K562 (cell line): ENCODE measurements at regions not wholly inside any gene's neighbourhood (a gene's known extent, or its start where the extent isn't known, plus 50 kb on each side); places are given as distances from the start of the nearest gene placed in this dataset.

Source experiments
- ATAC-seq: fragments of 200-7000 bp; cut with Tn5 transposase; 3 replicates; pipeline ENCODE4 v1.9.1; 2020; ENCODE audit warnings: moderate library complexity
- BruUV-seq: library from RNA; stranded (reverse); fragments of 400-500 nt; replicated peaks from 2 replicates; lab custom pipeline; 2021; lab: Mats Ljungman, UMichigan
- CTCF ChIA-PET: fragments of 300-600 bp; formaldehyde crosslinking; extraction: SDS; loops from one replicate; lab custom pipeline; 2021; ENCODE audit warnings: low intra/inter-chr PET ratio; lab: Yijun Ruan, JAX
- POLR2A ChIA-PET: fragments of 300-600, 350-650 bp; sonication (Branson Sonifier 250); formaldehyde crosslinking; extraction: SDS; loops from one replicate; lab custom pipeline; 2021; ENCODE audit warnings: antibody characterized with exemption, inconsistent platforms; lab: Yijun Ruan, JAX
- DNase-seq, 4 experiments: peaks; one replicate each; pipeline versions ENCODE4 v3.0.0 to v3.0.0-alpha.2; 2011 to 2018; ENCODE audit warnings: low spot score in 3 of 4, mixed read lengths in 3 of 4; ENCODE audit errors: extremely low read depth in 1 of 4
- FAIRE-seq: peaks from 2 replicates; lab custom pipeline; 2011; peaks lifted over from hg19 to GRCh38; lab: Jason Lieb, UNC
- H2AFZ ChIP-seq: 2 replicates; pipeline ENCODE4 v1.6.0; 2011; ENCODE audit warnings: low read depth, low read length, control low read depth, inconsistent platforms
- H3K27ac ChIP-seq: fragments of 200-600 bp; 3 replicates; pipeline ENCODE4 v1.8.0; 2011; ENCODE audit warnings: low read depth, mild to moderate bottlenecking, control low read depth, inconsistent platforms, low read length, moderate library complexity, mixed read lengths; ENCODE audit errors: extremely low read depth
- H3K27me3 ChIP-seq, 2 experiments: fragments of 300-600 bp in 1 of 2; 2 replicates in 1 of 2; 3 replicates in 1 of 2; pipeline versions ENCODE4 v1.6.0 to v1.8.0; 2011; ENCODE audit warnings: inconsistent platforms in 2 of 2, low read length in 2 of 2, mild to moderate bottlenecking in 1 of 2, mixed read lengths in 1 of 2, moderate library complexity in 1 of 2; ENCODE audit not compliant: control insufficient read depth in 2 of 2, insufficient read depth in 2 of 2
- H3K36me3 ChIP-seq: fragments of 300-600 bp; 3 replicates; pipeline ENCODE4 v1.8.0; 2011; ENCODE audit warnings: mild to moderate bottlenecking, low read length, inconsistent platforms; ENCODE audit not compliant: control insufficient read depth, insufficient read depth
- H3K4me1 ChIP-seq, 2 experiments: fragments of 200-600 bp in 1 of 2; replicated peaks in 1 of 2; 2 replicates in 1 of 2; 3 replicates in 1 of 2; pipeline versions ENCODE4 v1.5.1 to v1.8.0; 2011; ENCODE audit warnings: inconsistent platforms in 2 of 2, low read length in 2 of 2, mild to moderate bottlenecking in 1 of 2, mixed read lengths in 1 of 2, moderate library complexity in 1 of 2; ENCODE audit not compliant: control insufficient read depth in 2 of 2, insufficient read depth in 2 of 2
- H3K4me2 ChIP-seq: 2 replicates; pipeline ENCODE4 v1.6.1; 2011; ENCODE audit warnings: low read length, control low read depth, inconsistent platforms, mixed read lengths; ENCODE audit not compliant: insufficient read depth
- H3K4me3 ChIP-seq: fragments of 200-600 bp; sonication (generic), shearing (Covaris generic); 2 replicates; pipeline ENCODE4 v1.5.1; 2016; ENCODE audit warnings: control low read depth, inconsistent platforms
- H3K79me2 ChIP-seq: fragments of 200-600 bp; 3 replicates; pipeline ENCODE4 v1.8.0; 2011; ENCODE audit warnings: low read length, inconsistent platforms; ENCODE audit not compliant: control insufficient read depth, insufficient read depth
- H3K9ac ChIP-seq, 2 experiments: 2 replicates each; pipeline versions ENCODE4 v1.6.0 to v1.6.1; 2011; ENCODE audit warnings: low read depth in 2 of 2, low read length in 2 of 2, control low read depth in 1 of 2, inconsistent platforms in 1 of 2, mild to moderate bottlenecking in 1 of 2, mixed read lengths in 1 of 2; ENCODE audit not compliant: insufficient read depth in 1 of 2
- H3K9me1 ChIP-seq: one replicate; pipeline ENCODE4 v1.6.0; 2011; ENCODE audit warnings: inconsistent platforms, mild to moderate bottlenecking, low read length, moderate library complexity; ENCODE audit not compliant: control insufficient read depth, insufficient read depth
- H3K9me3 ChIP-seq: replicated peaks from 2 replicates; pipeline ENCODE4 v1.5.1; 2011; ENCODE audit warnings: low read depth, low read length, inconsistent platforms; ENCODE audit not compliant: control insufficient read depth, insufficient read depth
- H4K20me1 ChIP-seq: replicated peaks from 2 replicates; pipeline ENCODE4 v1.6.1; 2011; ENCODE audit warnings: low read length, inconsistent platforms, mixed read lengths; ENCODE audit not compliant: control insufficient read depth, insufficient read depth
- HLTF ChIP-seq: fragments of 450-650 bp; IDR thresholded peaks from 2 replicates; pipeline ENCODE4 v1.6.1; 2016
- JUN ChIP-seq, 2 experiments: sonication (generic) in 1 of 2; formaldehyde crosslinking in 1 of 2; IDR thresholded peaks; 2 replicates each; pipeline versions ENCODE4 v1.6.1 to v1.8.0; 2012 to 2022; ENCODE audit warnings: borderline replicate concordance in 2 of 2, mild to moderate bottlenecking in 2 of 2, improper control_type of control experiment in 1 of 2, low read depth in 1 of 2, low read length in 1 of 2, missing genetic modification reagents in 1 of 2
- KAT2B ChIP-seq: IDR thresholded peaks from one replicate; pipeline ENCODE4 v1.6.1; 2012; ENCODE audit warnings: low read depth, mild to moderate bottlenecking, control low read depth, inconsistent platforms, low read length, moderate library complexity
- KLF1 ChIP-seq: fragments of 450-650 bp; IDR thresholded peaks from 2 replicates; pipeline ENCODE4 v1.6.1; 2016; ENCODE audit warnings: missing genetic modification characterization, missing compliant biosample characterization
- MEF2D ChIP-seq: conservative IDR thresholded peaks from 2 replicates; pipeline ENCODE4 v1.6.1; 2016; ENCODE audit warnings: low read depth, missing genetic modification characterization, missing compliant biosample characterization
- MTF1 ChIP-seq: fragments of 250-450 bp; sonication (Bioruptor Pico); IDR thresholded peaks from 2 replicates; pipeline ENCODE4 v1.9.0; 2021; ENCODE audit warnings: moderate library complexity, mild to moderate bottlenecking, inconsistent platforms, borderline replicate concordance
- NFYB ChIP-seq: IDR thresholded peaks from 2 replicates; pipeline ENCODE4 v1.6.1; 2011; ENCODE audit warnings: mild to moderate bottlenecking, moderate library complexity; ENCODE audit not compliant: insufficient read length; ENCODE audit errors: extremely low read depth
- SRSF3 ChIP-seq: fragments of 200-400 bp; formaldehyde crosslinking; IDR thresholded peaks from 2 replicates; pipeline ENCODE4 v1.6.1; 2016; ENCODE audit warnings: mild to moderate bottlenecking, low read length, moderate library complexity; ENCODE audit not compliant: insufficient read depth
- U2AF2 ChIP-seq: fragments of 200-400 bp; formaldehyde crosslinking; optimal IDR thresholded peaks from 2 replicates; pipeline ENCODE3; 2017; ENCODE audit warnings: low read depth, mild to moderate bottlenecking, low read length
- ZBED1 ChIP-seq: IDR thresholded peaks from 2 replicates; pipeline ENCODE4 v1.6.1; 2014
- ZEB2 ChIP-seq: fragments of 450-650 bp; IDR thresholded peaks from 2 replicates; pipeline ENCODE4 v1.6.1; 2016
- ZNF143 ChIP-seq: sonication (generic); formaldehyde crosslinking; IDR thresholded peaks from 2 replicates; pipeline ENCODE4 v1.9.0; 2022; ENCODE audit warnings: mild to moderate bottlenecking, missing genetic modification reagents
- ZNF217 ChIP-seq: sonication (generic); formaldehyde crosslinking; IDR thresholded peaks from 2 replicates; pipeline ENCODE4 v1.8.0; 2022; ENCODE audit warnings: mild to moderate bottlenecking, missing genetic modification reagents
- ZNF316 ChIP-seq: fragments of 450-650 bp; IDR thresholded peaks from 2 replicates; pipeline ENCODE4 v1.6.1; 2016
- ZNF75A ChIP-seq: fragments of 450-650 bp; formaldehyde crosslinking; IDR thresholded peaks from 2 replicates; pipeline ENCODE4 v1.4.0; 2020; ENCODE audit warnings: mild to moderate bottlenecking
- WGBS: fragments of 100-300 bp; shearing (Covaris generic); methylation state at CpG from one replicate; pipeline ENCODE4 v1.1.6; 2016; ENCODE audit warnings: low coverage, mixed read lengths; ENCODE audit not compliant: insufficient coverage; ENCODE audit errors: missing lambda C conversion rate; 5-methylcytosine and 5-hydroxymethylcytosine counted together
- in situ Hi-C: fragments of 300-500 bp; cut with MboI; formaldehyde crosslinking; loops from 4 replicates; pipeline ENCODE4 v1.15.0; 2018; ENCODE audit warnings: inconsistent platforms, mixed read lengths
- intact Hi-C: fragments of 100-400 bp; cut with micrococcal nuclease; formaldehyde crosslinking; loops from 2 replicates; pipeline ENCODE4 v1.14.2; 2022
- TF ChIP-seq, protein P1 (sequence below): fragments of 250-450 bp; sonication (Bioruptor Pico); IDR thresholded peaks from 2 replicates; pipeline ENCODE4 v1.4.0; 2020; ENCODE audit warnings: borderline replicate concordance

DNA sequence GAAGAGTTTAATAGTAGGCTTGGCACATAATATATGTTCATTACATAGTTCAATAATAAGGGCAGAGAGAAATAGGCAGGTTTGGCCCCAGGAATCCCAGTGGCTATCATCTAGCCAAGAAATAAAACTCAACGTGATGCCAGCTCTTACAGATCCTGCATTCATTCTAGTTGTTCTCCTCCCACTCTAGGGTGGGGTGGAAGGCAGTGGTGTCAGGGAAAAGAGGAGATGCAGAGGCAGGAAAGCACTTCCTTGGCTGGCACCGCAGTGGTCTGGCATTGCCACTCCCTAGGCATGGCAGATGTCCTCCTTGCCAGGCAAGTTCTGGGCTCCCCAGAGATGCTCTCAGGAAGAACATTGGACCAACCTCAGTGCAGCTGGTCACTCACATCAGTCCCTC, 383.6 kb downstream of the GRIN2B start (continued):
- TF ChIP-seq, protein P1, sequence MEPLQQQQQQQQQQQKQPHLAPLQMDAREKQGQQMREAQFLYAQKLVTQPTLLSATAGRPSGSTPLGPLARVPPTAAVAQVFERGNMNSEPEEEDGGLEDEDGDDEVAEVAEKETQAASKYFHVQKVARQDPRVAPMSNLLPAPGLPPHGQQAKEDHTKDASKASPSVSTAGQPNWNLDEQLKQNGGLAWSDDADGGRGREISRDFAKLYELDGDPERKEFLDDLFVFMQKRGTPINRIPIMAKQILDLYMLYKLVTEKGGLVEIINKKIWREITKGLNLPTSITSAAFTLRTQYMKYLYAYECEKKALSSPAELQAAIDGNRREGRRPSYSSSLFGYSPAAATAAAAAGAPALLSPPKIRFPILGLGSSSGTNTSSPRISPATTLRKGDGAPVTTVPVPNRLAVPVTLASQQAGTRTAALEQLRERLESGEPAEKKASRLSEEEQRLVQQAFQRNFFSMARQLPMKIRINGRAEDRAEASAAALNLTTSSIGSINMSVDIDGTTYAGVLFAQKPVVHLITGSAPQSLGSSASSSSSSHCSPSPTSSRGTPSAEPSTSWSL (CRISPR knock-in tag): no peak

DNA sequence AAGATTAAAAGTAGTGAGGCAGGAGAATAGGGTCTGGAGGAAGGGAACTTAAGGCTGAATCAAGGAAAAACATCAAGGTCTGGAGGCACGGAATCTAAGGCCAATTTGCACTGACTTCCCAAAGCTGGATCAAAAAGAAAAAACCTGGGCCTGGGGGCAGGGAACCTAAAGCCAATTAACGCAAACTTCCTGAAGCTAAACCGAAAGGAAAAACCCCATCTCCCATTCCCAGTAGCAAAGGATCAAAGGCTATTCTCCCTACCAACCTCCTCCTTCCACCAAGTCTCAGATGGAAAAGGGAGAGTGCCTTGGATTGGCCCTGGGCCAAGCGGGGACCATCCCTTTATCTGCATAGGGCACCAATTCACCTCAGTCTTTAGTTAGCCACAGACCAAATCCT, 384.2 kb downstream of the GRIN2B start:
- H3K4me1 ChIP-seq: no peaks in the 10 kb centered on the region
- WGBS: 0% methylated on average over 3 of the region's 4 CpGs
- no peak overlapping the region for H3K9ac ChIP-seq
- TF ChIP-seq KAT2B (no peak), ZNF217 (CRISPR knock-in tag) (no peak), MTF1 (no peak), ZBED1 (no peak), JUN (IDR thresholded peaks at IDR 0.05; ENCODE audit: borderline replicate concordance, low read depth, low read length) (no peak), JUN (CRISPR knock-in tag; IDR thresholded peaks at IDR 0.05; ENCODE audit: borderline replicate concordance) (no peak), SRSF3 (no peak), KLF1 (no peak), ZNF143 (CRISPR knock-in tag) (no peak), NFYB (no peak), ZNF75A (CRISPR knock-in tag) (no peak), ZNF316 (no peak), ZEB2 (no peak), U2AF2 (no peak), HLTF (no peak), MEF2D (no peak)
- TF ChIP-seq, all 486 proteins: peak for 0
- in situ Hi-C loops (no loop called here), intact Hi-C loops (no loop called here)
- H3K27me3 ChIP-seq: no peaks in the 10 kb centered on the region
- no peak overlapping the region for H3K4me2 ChIP-seq
- no peaks in the 10 kb centered on the region for H3K36me3 ChIP-seq
- ATAC-seq (no peak), DNase-seq (no peak), FAIRE-seq (no peak)
- H3K27ac ChIP-seq: no peak overlapping the region
- CTCF ChIA-PET: no interaction called here
- no peak overlapping the region for H3K4me3 ChIP-seq
- H3K9me3 ChIP-seq: no peaks in the 10 kb centered on the region
- H3K9me1 ChIP-seq: no peaks in the 10 kb centered on the region
- no peak overlapping the region for H2AFZ ChIP-seq
- POLR2A ChIA-PET: interaction anchor here (1.1 kb wide), 1 partner anchor 34 kb away, joined by 3 read pairs; no protein-coding TSS in a partner anchor
- H4K20me1 ChIP-seq: no peaks in the 10 kb centered on the region
- BruUV-seq: no TSS peak
- H3K79me2 ChIP-seq: no peaks in the 10 kb centered on the region
